NCI-H446 (cell line): ENCODE measurements at regions not wholly inside any gene's neighbourhood (a gene's known extent, or its start where the extent isn't known, plus 50 kb on each side); places are given as distances from the start of the nearest gene placed in this dataset.
A peak's percentile ranks its signal among the peaks of the same experiment; 100 is the strongest.

Experiments
- DNase-seq, 2 experiments: peaks; one replicate each; lab custom pipeline; 2025; lab: John Stamatoyannopoulos, UW

GRCh38 chr6:105964979-105965760 is 121.0 kb upstream of the PRDM1 start:
- DNase-seq, result no peak

GRCh38 chr6:105954148-105954547 is 132.0 kb upstream of the PRDM1 start:
- DNase-seq, result no peak

GRCh38 chr6:105952772-105953690 is 133.1 kb upstream of the PRDM1 start:
- no peak for DNase-seq

GRCh38 chr6:105952326-105952725 is 133.8 kb upstream of the PRDM1 start:
- DNase-seq, result no peak

GRCh38 chr6:105951322-105951721 is 134.8 kb upstream of the PRDM1 start:
- DNase-seq, result no peak

- DNase-seq, result no peak
These were observed 136.3 kb upstream of the PRDM1 start for GRCh38 chr6:105949869-105950268.

GRCh38 chr6:105943514-105943913 is 142.6 kb upstream of the PRDM1 start:
- DNase-seq, result no peak

- DNase-seq, result no peak
These were observed 144.3 kb upstream of the PRDM1 start for GRCh38 chr6:105941621-105942412.

- DNase-seq, result no peak
These were observed 145.1 kb upstream of the PRDM1 start for GRCh38 chr6:105940990-105941389.

- no peak for DNase-seq
These were observed 149.2 kb upstream of the PRDM1 start for GRCh38 chr6:105936972-105937371.

- no peak for DNase-seq
These were observed 150.7 kb upstream of the PRDM1 start for GRCh38 chr6:105935416-105935815.

- DNase-seq, result no peak
These were observed 151.4 kb upstream of the PRDM1 start for GRCh38 chr6:105934708-105935107.

- DNase-seq, result no peak
These were observed 153.7 kb upstream of the PRDM1 start for GRCh38 chr6:105932440-105932839.

GRCh38 chr6:105929626-105930025 is 156.5 kb upstream of the PRDM1 start:
- DNase-seq, result no peak

GRCh38 chr6:105926318-105926717 is 159.8 kb upstream of the PRDM1 start:
- no peak for DNase-seq

- no peak for DNase-seq
These were observed 160.4 kb upstream of the PRDM1 start for GRCh38 chr6:105925706-105926105.

- no peak for DNase-seq
These were observed 164.4 kb upstream of the PRDM1 start for GRCh38 chr6:105921781-105922180.

- DNase-seq, result no peak
These were observed 166.1 kb upstream of the PRDM1 start for GRCh38 chr6:105920071-105920470.

GRCh38 chr6:105917038-105917695 is 169.0 kb upstream of the PRDM1 start:
- DNase-seq, result no peak

GRCh38 chr6:105911106-105911629 is 175.0 kb upstream of the PRDM1 start:
- DNase-seq, result peak in 1 of 2 experiments; percentile 41

GRCh38 chr6:105909106-105909505 is 177.0 kb upstream of the PRDM1 start:
- DNase-seq, result no peak
